ENCODE measurements at regions not wholly inside any gene's neighbourhood (a gene's known extent, or its start where the extent isn't known, plus 50 kb on each side); places are given as distances from the start of the nearest gene placed in this dataset.

DNA sequence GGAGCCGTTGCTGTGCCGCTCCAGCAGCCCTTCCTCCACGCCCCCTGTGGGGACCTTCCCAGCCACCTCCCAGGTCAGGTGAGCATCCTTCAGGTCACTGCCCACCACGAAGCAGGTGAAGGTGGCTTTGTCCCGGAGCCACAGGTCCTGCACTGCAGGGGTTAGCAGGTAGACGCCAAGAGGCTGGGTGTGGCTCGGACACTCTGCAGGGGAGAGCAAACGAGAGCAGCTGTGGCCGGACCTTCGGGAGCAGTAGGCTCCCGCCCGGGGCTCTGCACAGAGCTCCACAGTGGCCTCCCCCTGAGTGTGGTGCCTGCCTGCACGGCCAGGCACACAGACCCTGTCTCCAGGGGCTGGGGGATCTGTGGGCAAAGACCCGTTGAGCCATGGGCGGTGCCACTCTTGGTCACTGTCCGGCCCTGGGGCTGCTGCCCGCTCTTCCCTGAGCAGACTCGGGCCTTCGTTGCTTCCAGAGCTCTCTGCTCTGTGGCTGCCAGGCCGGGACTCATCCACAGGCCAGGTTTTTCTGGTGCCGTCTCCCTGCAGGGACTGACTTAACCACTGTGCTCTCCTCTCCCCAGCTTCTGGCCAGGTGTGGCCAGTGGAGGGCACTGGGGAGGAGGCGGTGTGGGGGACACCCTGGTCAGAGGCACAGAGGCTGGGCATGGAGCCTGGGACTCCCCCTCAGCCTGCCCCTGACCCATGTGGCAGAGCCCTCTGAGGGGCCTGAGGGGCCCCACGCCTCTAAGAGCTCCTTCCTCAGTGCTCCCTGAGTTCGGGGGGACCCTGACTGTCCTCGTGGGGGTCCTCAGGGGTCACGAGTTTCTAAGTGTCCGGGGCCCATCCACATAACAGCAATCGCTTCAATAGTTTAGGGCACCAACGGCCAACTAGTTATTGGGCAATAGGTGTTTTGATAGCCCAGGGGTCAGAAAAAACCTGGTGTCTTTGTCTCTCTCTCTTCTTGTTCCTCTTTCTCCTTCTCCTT lies 314.9 kb downstream of the TMEM121 start:
- Histone ChIP-seq H3K4me1 (ENCODE audit: control insufficient read depth in 5 of 5, insufficient read depth in 5 of 5, low read length in 5 of 5) (no peaks in the 10 kb centered on the region), H3K9ac (ENCODE audit: insufficient read depth in 1 of 2, low read length in 2 of 2) (no peak overlapping the region), H3K36me3 (ENCODE audit: control insufficient read depth in 4 of 4, insufficient read depth in 4 of 4, low read length in 4 of 4) (no peaks in the 10 kb centered on the region), H3K4me3 (no peak overlapping the region), H3K9me3 (ENCODE audit: control insufficient read depth in 4 of 4, insufficient read depth in 3 of 4, low read length in 3 of 4) (peaks cover 0 to 3% (median 1%) of the 10 kb centered on the region in 4 donors), H3K27ac (ENCODE audit: low read depth in 1 of 2, low read length in 1 of 2) (no peak overlapping the region), H3K27me3 (ENCODE audit: control insufficient read depth in 3 of 3, insufficient read depth in 3 of 3, low read length in 2 of 3) (no peaks in the 10 kb centered on the region)
- TF ChIP-seq, protein P1, sequence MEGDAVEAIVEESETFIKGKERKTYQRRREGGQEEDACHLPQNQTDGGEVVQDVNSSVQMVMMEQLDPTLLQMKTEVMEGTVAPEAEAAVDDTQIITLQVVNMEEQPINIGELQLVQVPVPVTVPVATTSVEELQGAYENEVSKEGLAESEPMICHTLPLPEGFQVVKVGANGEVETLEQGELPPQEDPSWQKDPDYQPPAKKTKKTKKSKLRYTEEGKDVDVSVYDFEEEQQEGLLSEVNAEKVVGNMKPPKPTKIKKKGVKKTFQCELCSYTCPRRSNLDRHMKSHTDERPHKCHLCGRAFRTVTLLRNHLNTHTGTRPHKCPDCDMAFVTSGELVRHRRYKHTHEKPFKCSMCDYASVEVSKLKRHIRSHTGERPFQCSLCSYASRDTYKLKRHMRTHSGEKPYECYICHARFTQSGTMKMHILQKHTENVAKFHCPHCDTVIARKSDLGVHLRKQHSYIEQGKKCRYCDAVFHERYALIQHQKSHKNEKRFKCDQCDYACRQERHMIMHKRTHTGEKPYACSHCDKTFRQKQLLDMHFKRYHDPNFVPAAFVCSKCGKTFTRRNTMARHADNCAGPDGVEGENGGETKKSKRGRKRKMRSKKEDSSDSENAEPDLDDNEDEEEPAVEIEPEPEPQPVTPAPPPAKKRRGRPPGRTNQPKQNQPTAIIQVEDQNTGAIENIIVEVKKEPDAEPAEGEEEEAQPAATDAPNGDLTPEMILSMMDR (IDR thresholded peaks at IDR 0.05; ENCODE audit: control extremely low read depth, extremely low read depth): no peak
- ATAC-seq (ENCODE audit: insufficient read depth, low FRiP score) (no peak), DNase-seq (no peak)
- WGBS, 2 donors: 78 to 79% methylated on average over 29 of the region's 29 CpGs

DNA sequence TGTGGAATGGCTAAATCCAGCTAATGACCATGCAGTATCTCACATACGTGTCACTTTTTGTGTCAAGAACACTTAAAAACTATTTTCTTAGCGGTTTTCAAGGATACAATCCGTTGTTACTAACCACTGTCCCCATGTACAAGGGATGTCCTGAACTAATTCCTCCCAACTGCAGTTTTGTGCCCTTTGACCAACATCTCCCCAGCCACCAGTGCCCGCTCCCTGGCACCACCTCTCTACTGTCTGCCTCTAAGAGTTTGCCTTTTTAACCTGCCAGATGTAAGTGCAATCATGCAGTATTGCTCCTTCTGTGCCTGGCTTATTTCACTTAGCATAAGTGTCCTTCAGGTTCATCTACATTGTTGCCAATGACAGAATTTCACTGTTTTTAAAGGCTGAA lies 315.7 kb downstream of the TMEM121 start:
- Histone ChIP-seq H3K9ac (ENCODE audit: insufficient read depth in 1 of 2, low read length in 2 of 2) (no peak overlapping the region), H3K4me3 (no peak overlapping the region), H3K27me3 (ENCODE audit: control insufficient read depth in 3 of 3, insufficient read depth in 3 of 3, low read length in 2 of 3) (no peaks in the 10 kb centered on the region), H3K36me3 (ENCODE audit: control insufficient read depth in 4 of 4, insufficient read depth in 4 of 4, low read length in 4 of 4) (no peaks in the 10 kb centered on the region), H3K4me1 (ENCODE audit: control insufficient read depth in 5 of 5, insufficient read depth in 5 of 5, low read length in 5 of 5) (no peaks in the 10 kb centered on the region), H3K27ac (ENCODE audit: low read depth in 1 of 2, low read length in 1 of 2) (no peak overlapping the region), H3K9me3 (ENCODE audit: control insufficient read depth in 4 of 4, insufficient read depth in 3 of 4, low read length in 3 of 4) (peaks cover 0 to 3% (median under 1%) of the 10 kb centered on the region in 4 donors)
- 79 to 86% methylated on average over 4 of the region's 4 CpGs for WGBS, 2 donors
- TF ChIP-seq, protein P1 (IDR thresholded peaks at IDR 0.05; ENCODE audit: control extremely low read depth, extremely low read depth): no peak
- DNase-seq (no peak), ATAC-seq (ENCODE audit: insufficient read depth, low FRiP score) (no peak)

DNA sequence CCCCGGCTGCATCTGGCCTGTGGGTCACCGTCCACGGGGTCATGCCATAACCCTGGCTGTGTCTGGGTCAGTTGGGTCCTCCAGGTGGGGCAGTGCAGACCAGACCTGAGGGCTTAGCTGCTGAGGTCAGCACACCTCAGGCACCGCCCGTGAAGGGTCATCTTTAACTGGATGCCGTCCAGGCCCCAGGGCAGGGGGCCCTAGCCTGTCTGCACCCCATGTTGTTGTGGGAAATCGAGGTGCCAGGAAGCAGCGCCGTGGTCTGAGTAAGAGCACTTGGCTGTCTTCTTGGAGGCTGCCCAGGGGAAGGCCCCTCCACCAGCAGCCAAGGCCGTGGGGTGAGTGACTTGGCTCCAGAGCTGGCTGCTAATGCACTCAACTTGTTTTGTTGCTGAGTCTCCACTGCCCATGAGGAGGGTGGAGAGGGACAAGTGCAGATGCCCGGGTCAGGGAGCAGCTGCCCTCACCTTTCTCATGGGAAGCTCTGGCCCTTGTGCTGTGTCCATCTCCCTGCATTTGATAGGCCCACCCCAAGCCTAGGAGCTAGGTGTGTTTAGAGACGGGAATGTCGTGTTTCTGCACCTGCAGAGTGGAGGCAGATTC lies 317.2 kb downstream of the TMEM121 start:
- peaks cover 0 to 5% (median under 1%) of the 10 kb centered on the region in 4 donors for H3K9me3 ChIP-seq (ENCODE audit: control insufficient read depth in 4 of 4, insufficient read depth in 3 of 4, low read length in 3 of 4)
- no peak for DNase-seq

More for the DNA sequence above, 317.2 kb downstream of the TMEM121 start:
- no peaks in the 10 kb centered on the region for H3K4me1 ChIP-seq (ENCODE audit: control insufficient read depth in 5 of 5, insufficient read depth in 5 of 5, low read length in 5 of 5)
- no peaks in the 10 kb centered on the region for H3K36me3 ChIP-seq (ENCODE audit: control insufficient read depth in 4 of 4, insufficient read depth in 4 of 4, low read length in 4 of 4)
- no peaks in the 10 kb centered on the region for H3K27me3 ChIP-seq (ENCODE audit: control insufficient read depth in 3 of 3, insufficient read depth in 3 of 3, low read length in 2 of 3)
- TF ChIP-seq, protein P1 (IDR thresholded peaks at IDR 0.05; ENCODE audit: control extremely low read depth, extremely low read depth): no peak
- WGBS, 2 donors: 69 to 75% methylated on average over 13 of the region's 13 CpGs
- ATAC-seq (ENCODE audit: insufficient read depth, low FRiP score): no peak
- no peak overlapping the region for H3K4me3 ChIP-seq
- H3K9ac ChIP-seq (ENCODE audit: insufficient read depth in 1 of 2, low read length in 2 of 2): no peak overlapping the region
- no peak overlapping the region for H3K27ac ChIP-seq (ENCODE audit: low read depth in 1 of 2, low read length in 1 of 2)
